VCaP (cell line): ENCODE measurements at regions not wholly inside any gene's neighbourhood (a gene's known extent, or its start where the extent isn't known, plus 50 kb on each side); places are given as distances from the start of the nearest gene placed in this dataset.
"Not testable (repeated sequence)": the region's sequence is repeated elsewhere in the genome, so short reads cannot be mapped to it uniquely, and the experiment has no call there.

Experiments used
- H3K27ac ChIP-seq: fragments of 450-650 bp; 2 replicates; pipeline ENCODE4 v1.5.1; 2017
- CTCF ChIP-seq: fragments of 450-650 bp; conservative IDR thresholded peaks from 2 replicates; pipeline ENCODE4 v1.5.1; 2017; ENCODE audit warnings: mild to moderate bottlenecking, moderate library complexity

DNA sequence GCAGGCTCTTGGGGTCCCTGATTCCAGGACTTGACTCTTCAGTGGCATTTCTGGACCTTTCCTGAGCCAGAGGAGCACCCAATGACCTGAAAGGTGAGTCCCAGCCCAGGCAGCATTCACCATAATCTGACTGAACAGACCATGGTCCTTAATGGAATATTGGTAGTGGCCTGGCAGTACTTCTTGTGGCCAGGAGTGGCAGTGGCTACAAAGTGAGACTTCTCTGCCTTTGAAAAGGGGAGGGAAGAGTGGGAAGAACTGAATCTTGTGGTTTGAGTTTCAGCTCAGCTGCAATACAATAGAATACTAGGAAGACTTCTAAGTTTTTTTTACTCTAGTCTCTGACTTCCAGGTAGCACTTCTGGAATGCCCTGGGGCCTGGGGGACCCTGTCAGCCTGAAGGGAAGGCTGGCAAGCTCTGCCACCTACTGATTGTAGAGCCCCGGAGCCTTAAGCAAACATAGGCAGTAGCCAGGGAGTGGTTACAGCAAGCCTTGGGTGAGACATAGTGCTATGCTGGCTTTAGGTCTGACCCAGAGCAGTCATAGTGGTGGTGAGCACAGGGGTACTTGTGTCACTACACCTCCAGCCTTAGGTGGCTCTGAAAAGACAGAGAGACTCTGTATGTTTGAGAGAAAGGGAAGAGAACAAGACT is 674.2 kb upstream of the MANEA start:
- no peak for TF ChIP-seq CTCF
- H3K27ac ChIP-seq: no peak overlapping the region

- TF ChIP-seq CTCF: no peak
- no peak overlapping the region for H3K27ac ChIP-seq
These were observed 678.1 kb upstream of the MANEA start for GRCh38 chr6:94899191-94899590.

DNA sequence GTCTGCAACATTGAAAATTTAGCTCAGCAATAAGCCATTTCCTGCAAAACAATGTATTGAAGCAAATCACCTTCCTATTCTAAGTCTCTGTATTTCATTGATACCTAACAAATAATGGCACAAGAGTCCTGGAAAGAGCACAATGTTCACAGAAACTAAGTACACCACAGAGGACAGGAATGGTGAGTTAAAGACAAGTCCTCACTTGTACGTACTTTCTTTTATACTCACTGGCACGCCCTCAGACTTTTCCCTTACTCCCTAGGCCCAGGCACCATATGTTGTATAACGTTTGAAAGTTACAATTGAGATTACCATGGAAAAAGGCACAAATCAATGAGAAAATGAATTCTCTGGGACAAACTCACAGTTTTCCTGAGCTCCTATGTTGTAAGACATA is 683.0 kb upstream of the MANEA start:
- no peak for TF ChIP-seq CTCF
- H3K27ac ChIP-seq: no peak overlapping the region

- H3K27ac ChIP-seq: no peak overlapping the region
- TF ChIP-seq CTCF: no peak
These were observed 684.0 kb upstream of the MANEA start for GRCh38 chr6:94893327-94893726.

GRCh38 chr6:94873819-94874218 is 703.5 kb upstream of the MANEA start:
- H3K27ac ChIP-seq: not testable (repeated sequence)

DNA sequence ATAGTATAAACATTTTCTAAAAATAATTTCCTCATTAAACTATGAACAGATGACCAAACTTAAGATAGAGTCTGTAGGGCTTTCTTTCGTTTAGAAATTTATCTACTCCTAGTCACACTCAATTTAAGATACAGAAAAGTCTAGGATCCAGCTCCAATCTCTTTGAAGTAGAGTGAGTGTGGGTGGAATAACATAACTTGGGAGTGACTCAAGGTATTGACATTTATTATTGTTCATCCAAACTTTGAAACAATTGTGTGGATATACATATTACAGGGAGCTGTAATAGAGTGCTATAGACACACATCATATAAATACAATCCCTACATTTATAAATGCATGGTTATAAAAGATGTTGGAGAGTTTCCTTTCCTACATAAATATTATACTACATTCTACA is 715.2 kb upstream of the MANEA start:
- H3K27ac ChIP-seq: no peak overlapping the region
- TF ChIP-seq CTCF: no peak

DNA sequence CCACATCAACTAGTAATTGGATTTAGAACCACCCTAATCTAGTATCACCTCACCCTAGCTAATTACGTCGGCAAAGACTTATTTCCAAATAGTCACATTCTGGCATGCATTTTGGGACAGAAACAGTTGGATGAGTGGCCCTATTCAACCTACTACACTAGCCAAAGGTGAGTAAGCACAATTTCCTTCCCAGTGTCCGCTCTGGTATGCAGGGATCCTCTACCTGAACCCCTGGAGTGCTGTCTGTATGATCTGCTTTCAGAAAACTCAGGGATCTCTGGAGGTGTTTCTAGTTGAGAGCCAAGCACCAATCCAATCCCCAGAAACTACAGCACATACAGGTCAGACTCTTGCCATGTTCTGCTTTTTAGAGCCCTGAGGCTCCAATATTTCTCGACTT is 717.4 kb upstream of the MANEA start:
- no peak for TF ChIP-seq CTCF
- H3K27ac ChIP-seq: no peak overlapping the region

GRCh38 chr6:94856999-94857398 is 720.3 kb upstream of the MANEA start:
- not testable (repeated sequence) for H3K27ac ChIP-seq

- H3K27ac ChIP-seq: not testable (repeated sequence)
These were observed 726.0 kb upstream of the MANEA start for GRCh38 chr6:94851329-94851728.
